ENCODE measurements at regions not wholly inside any gene's neighbourhood (a gene's known extent, or its start where the extent isn't known, plus 50 kb on each side); places are given as distances from the start of the nearest gene placed in this dataset.

- Histone ChIP-seq H3K4me2 (ENCODE audit: low read length, poor library complexity, severe bottlenecking) (no peak overlapping the region), H3K27ac (ENCODE audit: low read length, poor library complexity, severe bottlenecking) (no peak overlapping the region), H3K9ac (ENCODE audit: low read length) (peak overlapping the region; percentile 98), H2BK12ac (ENCODE audit: low read length in 2 of 2) (peak overlapping the region; percentile 69 to 98), H2AK5ac (ENCODE audit: low read length, severe bottlenecking) (peak overlapping the region; percentile 97), H3K4me1 (ENCODE audit: control insufficient read depth, insufficient read depth, low read depth, low read length) (peaks cover 38% of the 10 kb centered on the region), H3K4me3 (ENCODE audit: insufficient read depth in 1 of 2, low read depth in 1 of 2, low read length in 2 of 2) (no peak overlapping the region), H3K23ac (ENCODE audit: low read length in 2 of 2) (peak overlapping the region in 1 of 2 experiments; percentile 10), H3K18ac (ENCODE audit: low read depth in 1 of 2, low read length in 2 of 2) (peak overlapping the region; percentile 98 to 100), H2AFZ (ENCODE audit: low read depth, low read length) (no peak overlapping the region), H3K4ac (ENCODE audit: low read depth in 1 of 2, low read length in 2 of 2) (peak overlapping the region; percentile 84 to 95), H2BK120ac (ENCODE audit: low read depth, low read length) (peak overlapping the region; percentile 100), H3K14ac (ENCODE audit: low read length in 2 of 2) (peak overlapping the region in 1 of 2 experiments; percentile 30), H3K36me3 (ENCODE audit: control insufficient read depth in 1 of 2, insufficient read depth in 2 of 2, low read depth in 1 of 2, low read length in 2 of 2) (no peaks in the 10 kb centered on the region), H4K91ac (ENCODE audit: low read length) (peak overlapping the region; percentile 100), H4K8ac (ENCODE audit: low read length) (peak overlapping the region; percentile 100), H3K79me1 (replicated peaks; ENCODE audit: low read length, poor library complexity, severe bottlenecking) (peaks cover 1% of the 10 kb centered on the region), H2BK15ac (ENCODE audit: low read depth, poor library complexity, severe bottlenecking) (peak overlapping the region; percentile 99), H3K9me3 (ENCODE audit: control insufficient read depth, low read length) (no peaks in the 10 kb centered on the region), H2BK5ac (ENCODE audit: low read depth, low read length, poor library complexity, severe bottlenecking) (no peak overlapping the region), H3K27me3 (ENCODE audit: control insufficient read depth in 1 of 2, insufficient read depth in 1 of 2, low read length in 2 of 2) (no peaks in the 10 kb centered on the region)
- 67% methylated on average over 19 of the region's 21 CpGs for WGBS
- DNase-seq, result peak; percentile 58
Observed at GRCh38 chr9:129414993-129415941, 205.6 kb downstream of the C9orf50 start.

GRCh38 chr9:129414377-129414992 is 206.4 kb downstream of the C9orf50 start:
- H3K9me3 ChIP-seq (ENCODE audit: control insufficient read depth, low read length), result no peaks in the 10 kb centered on the region
- H3K79me1 ChIP-seq (replicated peaks; ENCODE audit: low read length, poor library complexity, severe bottlenecking), result peaks cover 1% of the 10 kb centered on the region
- H3K4me2 ChIP-seq (ENCODE audit: low read length, poor library complexity, severe bottlenecking), result peak overlapping the region; percentile 93
- H2AFZ ChIP-seq (ENCODE audit: low read depth, low read length), result no peak overlapping the region
- H4K91ac ChIP-seq (ENCODE audit: low read length), result peak overlapping the region; percentile 100
- peak overlapping the region; percentile 97 for H2AK5ac ChIP-seq (ENCODE audit: low read length, severe bottlenecking)
- peak overlapping the region; percentile 97 for H2BK5ac ChIP-seq (ENCODE audit: low read depth, low read length, poor library complexity, severe bottlenecking)
- peak overlapping the region; percentile 98 to 100 for H3K18ac ChIP-seq (ENCODE audit: low read depth in 1 of 2, low read length in 2 of 2)
- WGBS, result 7% methylated on average over 30 of the region's 31 CpGs
- peak overlapping the region in 1 of 2 experiments; percentile 75 for H3K4me3 ChIP-seq (ENCODE audit: insufficient read depth in 1 of 2, low read depth in 1 of 2, low read length in 2 of 2)
- peak overlapping the region; percentile 99 for H2BK15ac ChIP-seq (ENCODE audit: low read depth, poor library complexity, severe bottlenecking)
- H3K27me3 ChIP-seq (ENCODE audit: control insufficient read depth in 1 of 2, insufficient read depth in 1 of 2, low read length in 2 of 2), result no peaks in the 10 kb centered on the region
- H4K8ac ChIP-seq (ENCODE audit: low read length), result peak overlapping the region; percentile 100
- H3K23ac ChIP-seq (ENCODE audit: low read length in 2 of 2), result peak overlapping the region in 1 of 2 experiments; percentile 41
- H3K4ac ChIP-seq (ENCODE audit: low read depth in 1 of 2, low read length in 2 of 2), result peak overlapping the region; percentile 95 to 100
- H2BK120ac ChIP-seq (ENCODE audit: low read depth, low read length), result peak overlapping the region; percentile 100
- peak overlapping the region; percentile 98 for H3K9ac ChIP-seq (ENCODE audit: low read length)
- peak; percentile 91 for DNase-seq
- H3K27ac ChIP-seq (ENCODE audit: low read length, poor library complexity, severe bottlenecking), result peak overlapping the region; percentile 11
- H3K14ac ChIP-seq (ENCODE audit: low read length in 2 of 2), result peak overlapping the region in 1 of 2 experiments; percentile 92
- no peaks in the 10 kb centered on the region for H3K36me3 ChIP-seq (ENCODE audit: control insufficient read depth in 1 of 2, insufficient read depth in 2 of 2, low read depth in 1 of 2, low read length in 2 of 2)
- H2BK12ac ChIP-seq (ENCODE audit: low read length in 2 of 2), result peak overlapping the region; percentile 73 to 98
- H3K4me1 ChIP-seq (ENCODE audit: control insufficient read depth, insufficient read depth, low read depth, low read length), result peaks cover 38% of the 10 kb centered on the region

GRCh38 chr9:129413537-129414376 is 207.1 kb downstream of the C9orf50 start:
- H3K79me1 ChIP-seq (replicated peaks; ENCODE audit: low read length, poor library complexity, severe bottlenecking), result peaks cover 1% of the 10 kb centered on the region
- peak overlapping the region; percentile 100 for H2BK120ac ChIP-seq (ENCODE audit: low read depth, low read length)
- H3K9ac ChIP-seq (ENCODE audit: low read length), result peak overlapping the region; percentile 98
- peak overlapping the region; percentile 97 for H2BK5ac ChIP-seq (ENCODE audit: low read depth, low read length, poor library complexity, severe bottlenecking)
- peak overlapping the region; percentile 99 for H2BK15ac ChIP-seq (ENCODE audit: low read depth, poor library complexity, severe bottlenecking)
- peak overlapping the region; percentile 46 to 75 for H3K4me3 ChIP-seq (ENCODE audit: insufficient read depth in 1 of 2, low read depth in 1 of 2, low read length in 2 of 2)
- no peaks in the 10 kb centered on the region for H3K36me3 ChIP-seq (ENCODE audit: control insufficient read depth in 1 of 2, insufficient read depth in 2 of 2, low read depth in 1 of 2, low read length in 2 of 2)
- peak overlapping the region; percentile 82 for H3K27ac ChIP-seq (ENCODE audit: low read length, poor library complexity, severe bottlenecking)
- H3K23ac ChIP-seq (ENCODE audit: low read length in 2 of 2), result peak overlapping the region; percentile 43 to 96
- H3K9me3 ChIP-seq (ENCODE audit: control insufficient read depth, low read length), result no peaks in the 10 kb centered on the region
- no peak overlapping the region for H2AFZ ChIP-seq (ENCODE audit: low read depth, low read length)
- peaks cover 38% of the 10 kb centered on the region for H3K4me1 ChIP-seq (ENCODE audit: control insufficient read depth, insufficient read depth, low read depth, low read length)
- peak overlapping the region; percentile 98 to 100 for H3K18ac ChIP-seq (ENCODE audit: low read depth in 1 of 2, low read length in 2 of 2)
- peak overlapping the region; percentile 93 for H3K4me2 ChIP-seq (ENCODE audit: low read length, poor library complexity, severe bottlenecking)
- peak overlapping the region; percentile 97 for H2AK5ac ChIP-seq (ENCODE audit: low read length, severe bottlenecking)
- peak overlapping the region; percentile 95 to 100 for H3K4ac ChIP-seq (ENCODE audit: low read depth in 1 of 2, low read length in 2 of 2)
- H2BK12ac ChIP-seq (ENCODE audit: low read length in 2 of 2), result peak overlapping the region; percentile 85 to 98
- WGBS, result under 1% methylated on average over 65 of the region's 84 CpGs
- DNase-seq, result peak; percentile 98
- H4K8ac ChIP-seq (ENCODE audit: low read length), result peak overlapping the region; percentile 100
- no peaks in the 10 kb centered on the region for H3K27me3 ChIP-seq (ENCODE audit: control insufficient read depth in 1 of 2, insufficient read depth in 1 of 2, low read length in 2 of 2)
- peak overlapping the region; percentile 85 to 92 for H3K14ac ChIP-seq (ENCODE audit: low read length in 2 of 2)
- H4K91ac ChIP-seq (ENCODE audit: low read length), result peak overlapping the region; percentile 100

Data from mesenchymal stem cell (in vitro differentiated cells and primary cell).